ENCODE measurements at regions not wholly inside any gene's neighbourhood (a gene's known extent, or its start where the extent isn't known, plus 50 kb on each side); places are given as distances from the start of the nearest gene placed in this dataset.

- no peak for TF ChIP-seq KDM1A (IDR thresholded peaks at IDR 0.05; ENCODE audit: low read depth)
- no peak for TF ChIP-seq FOSL2 (IDR thresholded peaks at IDR 0.05)
- TF ChIP-seq FOSL2 (CRISPR knock-in tag; IDR thresholded peaks at IDR 0.05) = no peak
- TF ChIP-seq ESRRA (IDR thresholded peaks at IDR 0.05; ENCODE audit: borderline replicate concordance, low read length) = no peak
- no peak for TF ChIP-seq CTCF (IDR thresholded peaks at IDR 0.05)
- no peak for TF ChIP-seq CEBPB (IDR thresholded peaks at IDR 0.05)
Observed at GRCh38 chr2:100207411-100207885, 65.1 kb upstream of the AFF3 start.

Measured in A549 (cell line).